ENCODE measurements at regions not wholly inside any gene's neighbourhood (a gene's known extent, or its start where the extent isn't known, plus 50 kb on each side); places are given as distances from the start of the nearest gene placed in this dataset.
"Not testable (repeated sequence)": the region's sequence is repeated elsewhere in the genome, so short reads cannot be mapped to it uniquely, and the experiment has no call there.

- TF ChIP-seq POLR2AphosphoS5 (IDR thresholded peaks at IDR 0.05) (no peak), POLR2A (IDR thresholded peaks at IDR 0.05) (no peak), EP300 (IDR thresholded peaks at IDR 0.05) (no peak)
- TF ChIP-seq, protein P1, sequence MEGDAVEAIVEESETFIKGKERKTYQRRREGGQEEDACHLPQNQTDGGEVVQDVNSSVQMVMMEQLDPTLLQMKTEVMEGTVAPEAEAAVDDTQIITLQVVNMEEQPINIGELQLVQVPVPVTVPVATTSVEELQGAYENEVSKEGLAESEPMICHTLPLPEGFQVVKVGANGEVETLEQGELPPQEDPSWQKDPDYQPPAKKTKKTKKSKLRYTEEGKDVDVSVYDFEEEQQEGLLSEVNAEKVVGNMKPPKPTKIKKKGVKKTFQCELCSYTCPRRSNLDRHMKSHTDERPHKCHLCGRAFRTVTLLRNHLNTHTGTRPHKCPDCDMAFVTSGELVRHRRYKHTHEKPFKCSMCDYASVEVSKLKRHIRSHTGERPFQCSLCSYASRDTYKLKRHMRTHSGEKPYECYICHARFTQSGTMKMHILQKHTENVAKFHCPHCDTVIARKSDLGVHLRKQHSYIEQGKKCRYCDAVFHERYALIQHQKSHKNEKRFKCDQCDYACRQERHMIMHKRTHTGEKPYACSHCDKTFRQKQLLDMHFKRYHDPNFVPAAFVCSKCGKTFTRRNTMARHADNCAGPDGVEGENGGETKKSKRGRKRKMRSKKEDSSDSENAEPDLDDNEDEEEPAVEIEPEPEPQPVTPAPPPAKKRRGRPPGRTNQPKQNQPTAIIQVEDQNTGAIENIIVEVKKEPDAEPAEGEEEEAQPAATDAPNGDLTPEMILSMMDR (IDR thresholded peaks at IDR 0.05), result no peak
- H3K4me1 ChIP-seq, result peaks cover 4 to 11% (median 7%) of the 10 kb centered on the region in 4 donors
- H3K4me3 ChIP-seq, result no peak overlapping the region
- H3K36me3 ChIP-seq, result no peaks in the 10 kb centered on the region
- H3K27ac ChIP-seq, result no peak overlapping the region
- H3K27me3 ChIP-seq, result no peaks in the 10 kb centered on the region
- no peak for DNase-seq
- no peaks in the 10 kb centered on the region for H3K9me3 ChIP-seq
- 59 to 81% (median 67%) methylated on average over 6 of the region's 6 CpGs for WGBS, 5 donors
- intact Hi-C loops (cut with DNase I; ENCODE audit: low total_unique reads), result no loop called here
Measured at GRCh38 chr21:30030416-30030815, 90.6 kb upstream of the GRIK1 start.

DNA sequence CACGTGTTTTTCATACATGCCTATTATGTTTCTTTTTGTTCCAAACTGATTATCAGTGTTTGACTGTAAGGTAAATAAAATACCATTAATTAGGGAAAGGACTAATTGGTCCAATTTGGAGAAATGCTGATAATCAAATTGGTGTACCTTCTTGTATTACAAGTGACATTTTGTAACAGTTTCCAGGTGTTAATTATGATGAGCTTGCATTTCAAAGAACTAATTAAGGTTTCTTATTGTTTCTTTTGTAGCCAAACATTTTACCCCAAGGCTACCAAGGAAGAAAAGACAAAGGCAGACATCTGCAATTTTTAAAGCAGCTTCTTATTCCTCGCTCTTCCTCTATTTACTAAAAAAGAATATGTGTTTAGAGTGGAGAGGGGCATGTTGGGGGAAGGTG is 88.7 kb upstream of the GRIK1 start:
- TF ChIP-seq, protein P1 (IDR thresholded peaks at IDR 0.05), result no peak
- TF ChIP-seq POLR2AphosphoS5 (IDR thresholded peaks at IDR 0.05) (no peak), EP300 (IDR thresholded peaks at IDR 0.05) (no peak), POLR2A (IDR thresholded peaks at IDR 0.05) (no peak)
- Histone ChIP-seq H3K36me3 (no peaks in the 10 kb centered on the region), H3K4me1 (peaks cover under 1 to 3% (median 2%) of the 10 kb centered on the region in 4 donors), H3K27me3 (no peaks in the 10 kb centered on the region), H3K4me3 (no peak overlapping the region), H3K27ac (no peak overlapping the region), H3K9me3 (no peaks in the 10 kb centered on the region)
- 60 to 73% (median 66%) methylated on average over 2 of the region's 2 CpGs for WGBS, 5 donors
- intact Hi-C loops (cut with DNase I; ENCODE audit: low total_unique reads), result no loop called here
- DNase-seq, result no peak

GRCh38 chr21:30027986-30028385 is 88.2 kb upstream of the GRIK1 start:
- H3K27me3 ChIP-seq, result no peaks in the 10 kb centered on the region
- intact Hi-C loops (cut with DNase I; ENCODE audit: low total_unique reads), result no loop called here
- TF ChIP-seq POLR2A (IDR thresholded peaks at IDR 0.05) (no peak), EP300 (IDR thresholded peaks at IDR 0.05) (no peak), POLR2AphosphoS5 (IDR thresholded peaks at IDR 0.05) (no peak)
- TF ChIP-seq, protein P1 (IDR thresholded peaks at IDR 0.05), result no peak
- no peak overlapping the region for H3K4me3 ChIP-seq
- H3K36me3 ChIP-seq, result no peaks in the 10 kb centered on the region
- no peak overlapping the region for H3K27ac ChIP-seq
- no peaks in the 10 kb centered on the region for H3K9me3 ChIP-seq
- H3K4me1 ChIP-seq, result no peaks in the 10 kb centered on the region
- DNase-seq, result no peak
- 70 to 79% (median 75%) methylated on average over 6 of the region's 6 CpGs for WGBS, 5 donors

- H3K9me3 ChIP-seq; intact Hi-C loops (cut with DNase I; ENCODE audit: low total_unique reads); H3K4me1 ChIP-seq; H3K27ac ChIP-seq; H3K36me3 ChIP-seq; DNase-seq; H3K27me3 ChIP-seq; H3K4me3 ChIP-seq: not testable (repeated sequence)
- WGBS, 5 donors, result 69 to 82% (median 76%) methylated on average over 11 of the region's 11 CpGs
Measured at GRCh38 chr21:30023056-30023455, 83.3 kb upstream of the GRIK1 start.

- Histone ChIP-seq H3K27ac (no peak overlapping the region), H3K36me3 (no peaks in the 10 kb centered on the region), H3K4me1 (no peaks in the 10 kb centered on the region), H3K4me3 (no peak overlapping the region), H3K9me3 (peaks cover 0 to 8% (median 3%) of the 10 kb centered on the region in 4 donors), H3K27me3 (no peaks in the 10 kb centered on the region)
- intact Hi-C loops (cut with DNase I; ENCODE audit: low total_unique reads), result no loop called here
- TF ChIP-seq, protein P1 (IDR thresholded peaks at IDR 0.05), result no peak
- no peak for TF ChIP-seq POLR2AphosphoS5 (IDR thresholded peaks at IDR 0.05)
- TF ChIP-seq EP300 (IDR thresholded peaks at IDR 0.05), result no peak
- TF ChIP-seq POLR2A (IDR thresholded peaks at IDR 0.05), result no peak
- no peak for DNase-seq
Measured at GRCh38 chr21:30014886-30015285, 75.1 kb upstream of the GRIK1 start.
